ENCODE measurements at regions not wholly inside any gene's neighbourhood (a gene's known extent, or its start where the extent isn't known, plus 50 kb on each side); places are given as distances from the start of the nearest gene placed in this dataset.

DNA sequence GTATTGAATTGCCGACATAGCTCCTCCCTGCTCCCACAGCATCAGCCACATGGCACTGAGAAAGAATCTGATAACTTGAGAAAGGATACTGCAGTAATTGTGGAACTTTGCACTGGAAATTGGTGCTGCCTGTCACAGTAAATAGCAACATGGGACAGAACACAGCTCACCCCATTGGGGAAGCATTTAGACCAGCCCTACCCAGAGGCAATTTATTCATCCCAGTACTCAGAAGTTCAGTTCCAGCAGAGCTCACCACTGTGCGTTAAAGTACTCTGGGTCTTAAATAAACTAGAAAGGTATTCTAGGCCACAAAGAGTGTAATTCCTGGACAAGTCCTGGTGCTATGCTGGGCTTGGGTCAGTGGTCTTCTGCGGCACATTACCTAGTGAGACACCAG is 347.1 kb downstream of the PYDC2 start:
- no peaks in the 10 kb centered on the region for H3K36me3 ChIP-seq (ENCODE audit: insufficient read depth, insufficient read length, low read length)
- no peaks in the 10 kb centered on the region for H3K27me3 ChIP-seq (ENCODE audit: insufficient read depth, insufficient read length)
- no peak for DNase-seq (ENCODE audit: low read depth, low spot score)
- peaks cover 22% of the 10 kb centered on the region; the same call in 1 of the 2 replicates for H3K9me3 ChIP-seq (ENCODE audit: insufficient read depth, low read length)
- no peak overlapping the region for H3K4me3 ChIP-seq (ENCODE audit: insufficient read length, low read depth)
- TF ChIP-seq ZNF274 (IDR thresholded peaks at IDR 0.05; ENCODE audit: low read depth, low read length) (no peak), SUZ12 (IDR thresholded peaks at IDR 0.05; ENCODE audit: extremely low read depth, insufficient read depth, insufficient read length) (no peak), YY1 (IDR thresholded peaks at IDR 0.05; ENCODE audit: insufficient read depth, insufficient read length) (no peak)
- no peaks in the 10 kb centered on the region for H3K4me1 ChIP-seq (ENCODE audit: insufficient read depth, insufficient read length)
- no peak overlapping the region for H3K9ac ChIP-seq (ENCODE audit: insufficient read length, low read depth)

DNA sequence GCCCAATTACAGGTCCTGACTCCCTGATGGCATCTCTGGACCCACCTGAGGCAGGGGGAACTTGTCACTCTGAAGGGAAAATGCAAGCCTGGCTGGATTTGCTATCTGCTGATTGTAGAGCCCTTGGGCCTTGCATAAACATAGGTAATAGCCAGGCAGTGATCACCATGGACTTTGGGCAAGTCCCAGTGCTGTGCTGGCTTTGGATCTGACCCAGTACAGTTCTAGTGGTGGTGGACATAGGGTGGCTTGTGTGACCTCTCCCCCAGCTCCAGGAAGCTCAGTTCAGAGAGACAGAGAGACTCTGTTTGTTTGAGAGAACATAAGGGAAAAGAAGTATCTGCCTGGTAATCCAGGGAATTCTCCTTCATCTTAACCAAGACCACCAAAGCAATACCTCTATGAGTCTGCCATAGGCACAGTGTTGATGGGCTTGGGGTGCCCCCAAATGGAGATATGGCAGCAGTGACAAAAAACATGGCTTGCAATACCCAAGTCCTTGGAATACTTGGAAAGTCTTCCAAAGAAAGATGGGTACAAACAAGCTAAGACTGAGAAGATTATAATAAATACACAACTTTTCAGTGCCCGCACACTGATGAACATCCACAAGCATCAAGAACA is 348.5 kb downstream of the PYDC2 start:
- Histone ChIP-seq H3K4me3 (ENCODE audit: insufficient read length, low read depth) (no peak overlapping the region), H3K27me3 (ENCODE audit: insufficient read depth, insufficient read length) (no peaks in the 10 kb centered on the region)
- TF ChIP-seq ZNF274 (IDR thresholded peaks at IDR 0.05; ENCODE audit: low read depth, low read length), result no peak
- TF ChIP-seq YY1 (IDR thresholded peaks at IDR 0.05; ENCODE audit: insufficient read depth, insufficient read length), result no peak
- no peak for TF ChIP-seq SUZ12 (IDR thresholded peaks at IDR 0.05; ENCODE audit: extremely low read depth, insufficient read depth, insufficient read length)

DNA sequence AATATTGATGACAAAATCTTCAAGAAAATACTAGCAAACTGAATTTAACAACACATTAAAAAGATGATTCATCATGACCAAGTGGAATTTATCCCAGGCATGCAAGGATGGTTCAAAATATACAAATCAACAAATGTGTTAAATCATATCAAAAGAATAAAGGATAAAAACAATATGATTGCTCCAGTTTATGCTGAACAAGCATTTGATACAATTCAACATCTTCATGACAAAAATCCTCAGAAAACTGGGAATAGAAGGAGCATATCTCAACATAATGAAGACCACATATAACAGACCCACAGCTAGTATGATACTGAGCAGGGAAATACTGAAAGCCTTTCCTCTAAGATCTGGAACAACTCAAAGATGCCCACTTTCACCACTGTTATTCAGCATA is 352.3 kb downstream of the PYDC2 start:
- no peaks in the 10 kb centered on the region for H3K36me3 ChIP-seq (ENCODE audit: insufficient read depth, insufficient read length, low read length)
- no peaks in the 10 kb centered on the region for H3K27me3 ChIP-seq (ENCODE audit: insufficient read depth, insufficient read length)
- TF ChIP-seq SUZ12 (IDR thresholded peaks at IDR 0.05; ENCODE audit: extremely low read depth, insufficient read depth, insufficient read length) (no peak), ZNF274 (IDR thresholded peaks at IDR 0.05; ENCODE audit: low read depth, low read length) (no peak), YY1 (IDR thresholded peaks at IDR 0.05; ENCODE audit: insufficient read depth, insufficient read length) (no peak)
- no peak overlapping the region for H3K4me3 ChIP-seq (ENCODE audit: insufficient read length, low read depth)
- no peak for DNase-seq (ENCODE audit: low read depth, low spot score)
- H3K9me3 ChIP-seq (ENCODE audit: insufficient read depth, low read length), result peaks cover 11% of the 10 kb centered on the region; the same call in 1 of the 2 replicates
- no peak overlapping the region for H3K9ac ChIP-seq (ENCODE audit: insufficient read length, low read depth)
- no peaks in the 10 kb centered on the region for H3K4me1 ChIP-seq (ENCODE audit: insufficient read depth, insufficient read length)

More for the DNA sequence above, 348.5 kb downstream of the PYDC2 start:
- Histone ChIP-seq H3K4me1 (ENCODE audit: insufficient read depth, insufficient read length) (no peaks in the 10 kb centered on the region), H3K9ac (ENCODE audit: insufficient read length, low read depth) (no peak overlapping the region), H3K36me3 (ENCODE audit: insufficient read depth, insufficient read length, low read length) (no peaks in the 10 kb centered on the region), H3K9me3 (ENCODE audit: insufficient read depth, low read length) (peaks cover 19% of the 10 kb centered on the region; the same call in 1 of the 2 replicates)
- peak; percentile 16 for DNase-seq (ENCODE audit: low read depth, low spot score)

DNA sequence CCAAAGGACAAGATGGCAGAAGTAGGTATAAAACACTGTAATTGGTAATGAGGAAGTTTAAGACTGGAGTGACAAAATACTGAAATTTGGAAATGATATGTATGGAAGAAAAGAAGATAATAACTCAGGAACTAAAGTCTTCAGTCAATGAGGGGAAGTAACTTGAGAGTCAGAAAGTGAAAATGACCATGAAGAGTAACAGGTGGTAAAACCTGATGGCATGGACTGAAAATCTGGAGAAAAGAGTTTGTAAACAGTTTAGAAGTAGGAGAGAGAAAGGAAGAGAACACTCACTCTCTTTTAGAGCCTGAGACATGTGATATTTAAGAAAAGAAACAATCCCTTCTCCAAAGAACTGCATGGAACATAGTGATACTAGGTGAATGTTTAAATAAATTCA is 387.9 kb downstream of the PYDC2 start:
- Histone ChIP-seq H3K36me3 (ENCODE audit: insufficient read depth, insufficient read length, low read length) (no peaks in the 10 kb centered on the region), H3K27me3 (ENCODE audit: insufficient read depth, insufficient read length) (no peaks in the 10 kb centered on the region), H3K9ac (ENCODE audit: insufficient read length, low read depth) (no peak overlapping the region), H3K4me1 (ENCODE audit: insufficient read depth, insufficient read length) (no peaks in the 10 kb centered on the region), H3K4me3 (ENCODE audit: insufficient read length, low read depth) (no peak overlapping the region), H3K9me3 (ENCODE audit: insufficient read depth, low read length) (no peaks in the 10 kb centered on the region)
- no peak for DNase-seq (ENCODE audit: low read depth, low spot score)
- TF ChIP-seq ZNF274 (IDR thresholded peaks at IDR 0.05; ENCODE audit: low read depth, low read length), result no peak
- TF ChIP-seq SUZ12 (IDR thresholded peaks at IDR 0.05; ENCODE audit: extremely low read depth, insufficient read depth, insufficient read length), result no peak
- TF ChIP-seq YY1 (IDR thresholded peaks at IDR 0.05; ENCODE audit: insufficient read depth, insufficient read length), result no peak

DNA sequence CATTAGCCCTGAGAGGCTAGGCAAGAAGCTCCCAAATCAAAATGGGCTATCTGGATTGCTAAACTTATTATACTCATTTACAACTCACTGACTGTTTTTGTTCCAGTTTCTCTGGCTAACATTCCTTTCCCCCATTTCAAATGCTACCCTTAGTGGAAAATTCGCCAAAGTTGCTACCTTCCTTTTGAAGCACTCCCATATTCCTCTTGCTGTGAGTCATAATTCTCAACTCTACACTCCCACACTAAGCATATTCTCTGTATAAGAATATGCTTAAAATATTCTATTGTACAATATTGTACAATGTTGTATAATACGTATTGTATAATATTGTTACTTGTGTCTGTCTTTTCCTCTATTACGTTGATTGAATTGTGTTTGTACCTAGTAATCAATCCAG is 398.6 kb downstream of the PYDC2 start:
- Histone ChIP-seq H3K4me3 (ENCODE audit: insufficient read length, low read depth) (no peak overlapping the region), H3K4me1 (ENCODE audit: insufficient read depth, insufficient read length) (no peaks in the 10 kb centered on the region), H3K27me3 (ENCODE audit: insufficient read depth, insufficient read length) (no peaks in the 10 kb centered on the region), H3K36me3 (ENCODE audit: insufficient read depth, insufficient read length, low read length) (no peaks in the 10 kb centered on the region), H3K9ac (ENCODE audit: insufficient read length, low read depth) (no peak overlapping the region), H3K9me3 (ENCODE audit: insufficient read depth, low read length) (no peaks in the 10 kb centered on the region; the same call in 1 of the 2 replicates)
- DNase-seq (ENCODE audit: low read depth, low spot score), result no peak
- TF ChIP-seq ZNF274 (IDR thresholded peaks at IDR 0.05; ENCODE audit: low read depth, low read length) (no peak), YY1 (IDR thresholded peaks at IDR 0.05; ENCODE audit: insufficient read depth, insufficient read length) (no peak), SUZ12 (IDR thresholded peaks at IDR 0.05; ENCODE audit: extremely low read depth, insufficient read depth, insufficient read length) (no peak)

DNA sequence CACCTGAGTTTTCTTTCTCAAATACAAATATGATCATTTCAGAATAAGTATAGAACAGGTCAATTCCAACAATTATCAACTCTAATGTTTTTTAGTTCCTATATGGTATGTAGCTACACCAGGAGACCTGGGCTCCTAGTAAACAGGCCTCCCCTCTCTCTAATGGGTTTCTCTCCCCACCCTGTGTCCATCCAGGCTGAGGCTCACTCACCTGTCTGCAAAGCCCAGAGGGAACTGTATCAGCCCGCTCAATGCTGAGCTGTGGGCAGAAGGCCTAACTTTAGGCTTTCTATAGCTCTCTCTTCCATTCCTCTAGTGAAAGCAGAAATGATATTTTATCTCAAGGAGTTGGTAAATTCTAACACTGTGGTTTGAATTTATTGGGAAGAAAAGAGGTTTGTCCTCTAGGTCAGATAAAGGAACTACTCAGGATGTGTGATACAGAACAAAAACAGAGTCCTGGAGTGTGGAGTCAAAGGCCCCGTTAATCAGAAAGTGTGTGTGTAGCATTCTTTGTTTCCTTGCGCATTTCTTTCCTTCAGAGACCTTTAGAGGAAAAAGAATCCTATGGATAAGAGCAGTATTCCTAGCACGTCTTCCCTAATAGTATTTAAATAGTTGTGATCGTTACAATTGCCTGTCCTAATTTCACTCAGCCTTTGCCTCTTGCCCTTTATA is 408.9 kb downstream of the PYDC2 start:
- H3K27me3 ChIP-seq (ENCODE audit: insufficient read depth, insufficient read length), result no peaks in the 10 kb centered on the region
- H3K4me1 ChIP-seq (ENCODE audit: insufficient read depth, insufficient read length), result no peaks in the 10 kb centered on the region
- H3K36me3 ChIP-seq (ENCODE audit: insufficient read depth, insufficient read length, low read length), result no peaks in the 10 kb centered on the region
- no peak for DNase-seq (ENCODE audit: low read depth, low spot score)
- no peaks in the 10 kb centered on the region for H3K9me3 ChIP-seq (ENCODE audit: insufficient read depth, low read length)
- H3K9ac ChIP-seq (ENCODE audit: insufficient read length, low read depth), result no peak overlapping the region
- no peak overlapping the region for H3K4me3 ChIP-seq (ENCODE audit: insufficient read length, low read depth)
- TF ChIP-seq SUZ12 (IDR thresholded peaks at IDR 0.05; ENCODE audit: extremely low read depth, insufficient read depth, insufficient read length) (no peak), YY1 (IDR thresholded peaks at IDR 0.05; ENCODE audit: insufficient read depth, insufficient read length) (no peak), ZNF274 (IDR thresholded peaks at IDR 0.05; ENCODE audit: low read depth, low read length) (no peak)

DNA sequence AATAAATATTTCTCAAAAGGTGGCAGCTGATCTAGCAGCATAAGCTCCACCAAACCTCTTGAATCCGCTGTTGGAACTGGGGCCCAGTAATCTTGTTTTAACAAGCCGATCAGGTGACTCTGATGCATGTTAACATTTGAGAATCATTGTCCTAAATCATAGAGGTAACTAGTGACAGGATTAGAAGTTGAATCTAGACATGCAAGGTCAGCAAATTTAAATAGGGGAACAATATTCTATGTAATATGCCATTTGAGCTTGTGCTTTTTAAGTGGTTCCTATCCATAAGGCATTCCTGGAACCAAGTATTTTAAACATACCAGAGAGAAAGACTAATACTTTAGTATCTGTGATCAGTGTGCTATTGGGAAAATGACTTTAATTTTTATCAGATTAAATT is 412.8 kb downstream of the PYDC2 start:
- H3K9me3 ChIP-seq (ENCODE audit: insufficient read depth, low read length), result no peaks in the 10 kb centered on the region
- no peak for TF ChIP-seq YY1 (IDR thresholded peaks at IDR 0.05; ENCODE audit: insufficient read depth, insufficient read length)
- TF ChIP-seq SUZ12 (IDR thresholded peaks at IDR 0.05; ENCODE audit: extremely low read depth, insufficient read depth, insufficient read length), result no peak
- TF ChIP-seq ZNF274 (IDR thresholded peaks at IDR 0.05; ENCODE audit: low read depth, low read length), result no peak
- no peak overlapping the region for H3K4me3 ChIP-seq (ENCODE audit: insufficient read length, low read depth)
- no peak for DNase-seq (ENCODE audit: low read depth, low spot score)
- no peaks in the 10 kb centered on the region for H3K36me3 ChIP-seq (ENCODE audit: insufficient read depth, insufficient read length, low read length)
- no peaks in the 10 kb centered on the region for H3K4me1 ChIP-seq (ENCODE audit: insufficient read depth, insufficient read length)
- H3K27me3 ChIP-seq (ENCODE audit: insufficient read depth, insufficient read length), result no peaks in the 10 kb centered on the region
- no peak overlapping the region for H3K9ac ChIP-seq (ENCODE audit: insufficient read length, low read depth)

Data from NT2/D1 (cell line).